Stimulated activated CD4-positive, alpha-beta T cell treated with anti-CD3 and anti-CD28 coated beads, Interleukin-12 subunit alpha, Interleukin-12 subunit beta, amount 100 ng/mL, for 24 hours (primary cell): ENCODE measurements at regions not wholly inside any gene's neighbourhood (a gene's known extent, or its start where the extent isn't known, plus 50 kb on each side); places are given as distances from the start of the nearest gene placed in this dataset.

Experiments used
- DNase-seq, 2 experiments: peaks; one replicate each; pipeline ENCODE4 v3.0.0-alpha.2; 2020; ENCODE audit warnings: low read depth in 2 of 2

DNA sequence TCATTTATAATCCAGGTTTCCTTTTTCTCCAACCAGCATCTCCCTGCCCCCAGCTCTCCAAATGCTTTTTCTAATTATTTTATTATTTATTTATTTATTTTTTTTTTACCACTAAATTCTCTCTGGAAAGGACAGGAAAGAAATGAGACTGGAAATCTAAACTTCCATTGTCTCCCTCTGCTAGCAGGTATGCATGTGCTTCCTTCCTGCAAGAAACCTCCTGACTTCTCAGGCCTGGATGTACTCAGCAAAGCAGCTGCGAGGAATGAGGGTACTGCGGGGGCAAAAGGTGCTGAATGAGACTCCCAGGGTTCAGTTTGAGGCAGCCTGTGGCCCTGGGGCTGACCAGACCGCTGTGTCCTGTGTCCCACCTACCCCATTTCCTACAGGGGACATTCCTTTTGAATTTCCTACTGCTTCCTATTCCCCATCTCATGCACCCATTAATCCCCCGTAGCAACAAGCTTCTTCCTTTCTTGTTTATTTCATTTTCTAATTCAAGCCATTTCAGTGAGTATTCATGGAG lies 324.6 kb upstream of the IGFBP3 start:
- no peak for DNase-seq

- no peak for DNase-seq
These were observed 323.7 kb upstream of the IGFBP3 start for GRCh38 chr7:46244757-46245156.

DNA sequence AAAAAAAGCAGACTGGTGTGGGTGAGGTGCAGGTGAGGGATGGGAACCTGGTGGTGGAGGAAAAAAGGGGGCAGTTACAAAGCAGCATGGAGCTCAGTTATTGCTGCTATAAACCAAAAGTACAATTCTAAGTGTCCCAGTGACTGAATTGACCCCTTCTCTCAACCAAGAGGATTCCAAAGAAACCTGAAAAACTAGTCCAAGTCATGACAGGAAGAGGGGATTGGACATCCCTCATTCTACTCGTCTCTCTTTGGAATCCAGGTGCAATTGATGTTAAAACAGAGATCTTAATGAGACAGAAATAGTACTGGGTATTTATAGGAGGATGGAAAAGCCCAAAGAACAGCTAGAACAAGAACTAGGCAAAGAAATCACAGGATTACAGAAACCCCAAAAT lies 322.3 kb upstream of the IGFBP3 start:
- DNase-seq, result no peak

GRCh38 chr7:46239846-46240245 lies 318.8 kb upstream of the IGFBP3 start:
- DNase-seq, result no peak

DNA sequence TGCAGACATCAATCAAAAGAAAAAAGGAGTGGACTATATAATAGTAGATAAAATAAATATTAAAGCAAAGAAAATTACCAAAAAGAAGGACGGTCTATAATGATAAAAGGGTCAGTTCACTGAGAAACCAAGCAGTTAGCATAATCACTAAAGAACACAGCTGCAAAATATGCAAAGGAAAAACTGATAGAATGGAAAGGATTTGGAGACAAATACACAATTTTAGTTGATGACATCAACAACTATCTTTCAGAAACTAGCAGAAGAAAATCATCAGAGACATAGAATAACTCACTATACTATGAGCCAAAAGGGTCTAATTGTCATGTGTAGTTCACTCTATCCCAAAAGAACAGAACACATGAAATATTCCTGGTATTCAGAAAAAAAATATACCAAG lies 316.4 kb upstream of the IGFBP3 start:
- DNase-seq, result no peak

GRCh38 chr7:46233585-46234329 lies 312.7 kb upstream of the IGFBP3 start:
- DNase-seq, result no peak

DNA sequence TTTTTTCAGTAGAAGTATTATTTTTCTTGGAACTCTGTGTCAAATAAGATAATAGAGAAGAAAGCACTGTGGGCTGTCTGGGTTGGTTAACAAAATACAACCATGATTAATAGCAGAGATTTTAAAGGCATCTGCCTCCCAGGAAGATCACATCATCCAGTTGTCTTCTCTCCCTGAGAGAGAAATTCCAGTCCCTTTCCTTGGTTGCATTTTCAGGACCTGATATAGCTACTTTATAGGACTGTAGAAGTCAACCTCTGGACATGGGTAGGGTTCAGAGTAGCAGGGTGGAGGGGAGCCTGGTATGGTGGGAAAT lies 309.9 kb upstream of the IGFBP3 start:
- no peak for DNase-seq

DNA sequence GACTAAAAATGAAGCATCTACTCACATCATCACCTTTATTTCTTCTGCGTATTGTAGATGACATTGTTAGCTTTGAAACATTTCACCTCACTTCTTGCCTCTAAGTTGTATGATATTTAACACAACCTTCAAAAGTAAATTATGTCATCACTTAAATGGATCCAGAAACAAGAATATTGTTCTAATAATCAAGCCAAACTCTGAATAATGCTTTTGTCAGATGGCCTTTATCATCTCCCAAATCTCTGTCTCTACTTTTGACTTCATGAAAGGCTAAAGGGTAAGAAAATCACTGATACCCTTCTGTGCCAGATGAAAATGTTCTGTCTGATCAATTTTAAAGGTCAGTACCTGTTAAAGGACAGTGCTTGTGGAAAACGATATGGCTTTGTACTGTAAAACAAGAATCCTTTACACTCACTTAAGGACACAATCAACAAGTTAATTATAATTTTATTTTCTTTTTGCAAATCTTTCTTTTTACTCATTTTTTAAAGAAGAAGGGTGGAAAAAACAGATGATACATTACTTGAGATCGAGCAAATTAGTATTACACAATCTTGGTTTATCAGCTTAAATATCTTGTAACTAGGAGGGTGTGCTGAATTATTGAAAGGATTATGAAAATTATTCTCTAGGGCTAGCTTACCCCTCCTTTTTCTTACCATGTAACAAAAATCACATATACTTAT lies 309.4 kb upstream of the IGFBP3 start:
- DNase-seq, result no peak

GRCh38 chr7:46229409-46229808 lies 308.3 kb upstream of the IGFBP3 start:
- no peak for DNase-seq

DNA sequence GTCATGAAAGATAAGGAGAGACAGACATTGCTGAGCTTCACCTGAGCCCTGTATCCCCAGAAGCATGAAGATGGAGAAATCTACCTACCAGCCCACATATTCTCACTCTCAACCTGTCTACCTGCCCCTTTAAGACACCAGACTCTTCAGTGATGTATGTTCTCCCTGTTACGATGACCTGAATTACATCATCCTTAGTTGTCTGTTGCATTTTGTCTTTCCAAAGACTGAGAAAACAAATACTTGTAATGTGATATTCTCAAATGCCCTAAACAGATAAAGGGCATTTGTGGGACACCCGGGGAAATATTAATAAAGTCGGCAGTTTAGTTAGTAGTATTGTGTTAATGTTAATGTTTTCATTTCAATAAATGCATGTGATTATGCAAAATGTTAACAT lies 305.8 kb upstream of the IGFBP3 start:
- no peak for DNase-seq

DNA sequence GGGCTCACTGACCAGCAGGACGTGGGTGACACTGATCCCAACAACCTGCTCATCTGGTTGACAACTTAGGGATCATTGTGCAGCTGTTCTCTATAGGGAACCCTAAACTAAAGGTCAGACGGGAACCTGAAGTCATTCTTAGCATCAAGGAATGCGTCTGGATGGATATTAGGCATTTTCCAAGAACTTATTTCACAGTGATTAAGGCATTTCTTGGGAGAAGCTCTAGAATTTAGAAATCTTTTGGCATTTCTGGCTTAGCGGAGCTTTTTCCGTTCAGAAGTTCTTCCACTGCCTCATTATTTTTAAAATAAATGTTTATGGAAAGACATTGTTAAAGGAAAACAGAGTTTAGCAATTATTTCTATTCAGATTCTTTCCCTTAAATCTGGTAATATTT lies 303.3 kb upstream of the IGFBP3 start:
- no peak for DNase-seq

DNA sequence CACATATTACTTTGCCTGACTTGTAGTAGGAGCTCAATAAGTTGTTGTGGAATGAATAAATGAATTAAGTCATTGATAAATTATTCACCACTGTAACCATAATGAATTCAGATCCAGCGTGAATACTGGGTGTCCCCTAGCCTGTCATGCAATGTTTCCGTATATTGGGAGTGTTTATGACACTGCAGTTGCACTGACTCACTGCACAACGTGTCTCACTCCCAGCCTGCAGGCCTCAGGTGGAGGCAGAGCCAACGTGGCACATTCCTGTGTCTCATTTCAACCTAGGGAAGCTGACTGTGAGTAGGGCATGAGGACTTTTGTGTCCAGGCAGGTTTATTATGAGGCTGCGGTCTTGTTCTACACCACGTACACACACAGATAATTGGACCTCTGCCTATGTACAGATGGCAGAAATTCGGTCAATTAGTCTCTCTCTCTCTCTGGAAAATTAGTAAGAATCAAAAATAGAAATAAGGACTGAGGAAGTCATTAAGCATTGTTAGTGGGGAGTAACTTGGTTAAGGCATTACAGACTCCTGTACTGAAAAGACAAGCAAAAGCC lies 299.1 kb upstream of the IGFBP3 start:
- DNase-seq, result no peak

GRCh38 chr7:46218461-46219200 lies 297.6 kb upstream of the IGFBP3 start:
- no peak for DNase-seq

- DNase-seq, result no peak
These were observed 295.0 kb upstream of the IGFBP3 start for GRCh38 chr7:46215987-46216567.

- no peak for DNase-seq
These were observed 293.5 kb upstream of the IGFBP3 start for GRCh38 chr7:46214526-46214925.

DNA sequence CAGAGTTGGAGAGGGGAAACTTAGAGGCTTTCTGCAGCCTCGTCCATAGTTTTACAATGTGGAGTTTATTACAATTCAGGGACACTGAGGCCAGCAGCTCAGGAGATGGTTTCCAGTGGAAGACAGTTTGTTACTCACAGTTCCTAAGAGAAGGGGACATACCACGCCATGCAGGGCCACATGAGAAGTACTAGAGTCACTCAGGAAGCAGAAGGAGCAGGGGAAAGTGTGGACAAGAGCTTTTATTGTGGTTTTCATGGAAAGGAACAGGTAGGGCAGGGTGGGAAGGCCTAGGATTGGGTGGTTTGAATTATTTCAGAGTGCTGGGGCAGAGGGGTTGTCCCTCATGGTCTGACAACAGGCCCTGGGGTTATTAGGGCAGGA lies 292.1 kb upstream of the IGFBP3 start:
- DNase-seq, result no peak

GRCh38 chr7:46212425-46213153 lies 291.5 kb upstream of the IGFBP3 start:
- DNase-seq, result no peak

GRCh38 chr7:46210467-46210866 lies 289.4 kb upstream of the IGFBP3 start:
- DNase-seq, result no peak

GRCh38 chr7:46209611-46210388 lies 288.7 kb upstream of the IGFBP3 start:
- no peak for DNase-seq

GRCh38 chr7:46208635-46209525 lies 287.8 kb upstream of the IGFBP3 start:
- DNase-seq, result no peak
